B cell (primary cell): ENCODE measurements at regions not wholly inside any gene's neighbourhood (a gene's known extent, or its start where the extent isn't known, plus 50 kb on each side); places are given as distances from the start of the nearest gene placed in this dataset.

Experiments
- EZH2 ChIP-seq: IDR thresholded peaks from 2 replicates; pipeline ENCODE4 v1.6.1; 2012; ENCODE audit warnings: borderline replicate concordance, low read depth, mild to moderate bottlenecking, moderate library complexity, low read length; ENCODE audit not compliant: insufficient read depth, poor library complexity, severe bottlenecking
- TF ChIP-seq, protein P1 (sequence below): fragments of 200-600 bp; IDR thresholded peaks from one replicate; pipeline ENCODE4 v1.8.0; 2022; ENCODE audit warnings: antibody characterized with exemption, mild to moderate bottlenecking

DNA sequence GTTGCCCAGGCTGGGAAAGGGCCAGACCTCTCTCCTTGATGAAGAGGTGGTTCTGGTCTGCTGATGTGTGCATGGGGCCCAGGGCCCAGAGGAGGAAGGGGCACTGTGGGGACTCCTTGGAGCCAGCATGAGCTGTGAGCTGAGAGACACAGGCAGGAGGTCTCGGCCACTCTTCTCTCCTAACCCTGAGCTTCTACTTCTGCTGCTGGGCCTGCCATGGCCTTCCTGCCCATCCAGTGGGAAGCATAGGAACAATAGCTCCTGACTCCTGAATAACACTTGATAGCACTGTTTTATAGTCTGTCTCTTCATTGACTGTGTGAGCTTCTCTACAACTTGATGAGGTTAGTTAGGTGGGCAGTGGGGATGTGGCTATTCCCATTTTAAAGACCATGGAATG lies 181.1 kb downstream of the UTP18 start:
- TF ChIP-seq, protein P1, sequence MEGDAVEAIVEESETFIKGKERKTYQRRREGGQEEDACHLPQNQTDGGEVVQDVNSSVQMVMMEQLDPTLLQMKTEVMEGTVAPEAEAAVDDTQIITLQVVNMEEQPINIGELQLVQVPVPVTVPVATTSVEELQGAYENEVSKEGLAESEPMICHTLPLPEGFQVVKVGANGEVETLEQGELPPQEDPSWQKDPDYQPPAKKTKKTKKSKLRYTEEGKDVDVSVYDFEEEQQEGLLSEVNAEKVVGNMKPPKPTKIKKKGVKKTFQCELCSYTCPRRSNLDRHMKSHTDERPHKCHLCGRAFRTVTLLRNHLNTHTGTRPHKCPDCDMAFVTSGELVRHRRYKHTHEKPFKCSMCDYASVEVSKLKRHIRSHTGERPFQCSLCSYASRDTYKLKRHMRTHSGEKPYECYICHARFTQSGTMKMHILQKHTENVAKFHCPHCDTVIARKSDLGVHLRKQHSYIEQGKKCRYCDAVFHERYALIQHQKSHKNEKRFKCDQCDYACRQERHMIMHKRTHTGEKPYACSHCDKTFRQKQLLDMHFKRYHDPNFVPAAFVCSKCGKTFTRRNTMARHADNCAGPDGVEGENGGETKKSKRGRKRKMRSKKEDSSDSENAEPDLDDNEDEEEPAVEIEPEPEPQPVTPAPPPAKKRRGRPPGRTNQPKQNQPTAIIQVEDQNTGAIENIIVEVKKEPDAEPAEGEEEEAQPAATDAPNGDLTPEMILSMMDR: no peak
- TF ChIP-seq EZH2: no peak
